ENCODE measurements at regions not wholly inside any gene's neighbourhood (a gene's known extent, or its start where the extent isn't known, plus 50 kb on each side); places are given as distances from the start of the nearest gene placed in this dataset.

GRCh38 chr2:66030553-66030952, 404.4 kb upstream of the MEIS1 start:
- H3F3A ChIP-seq (replicated peaks; ENCODE audit: insufficient read depth), result no peaks in the 10 kb centered on the region
- DNase-seq, result peak; percentile 8
- H3K9me2 ChIP-seq, result no peaks in the 10 kb centered on the region
- 16% methylated on average over 1 of the region's 1 CpG for WGBS (ENCODE audit: low lambda C conversion rate)
- H4K20me1 ChIP-seq (ENCODE audit: insufficient read depth), result no peaks in the 10 kb centered on the region
- CTCF ChIA-PET, result no interaction called here
- no peaks in the 10 kb centered on the region for H3K9me3 ChIP-seq
- no peak overlapping the region for H2AFZ ChIP-seq (ENCODE audit: low read depth)
- no peaks in the 10 kb centered on the region for H3K79me2 ChIP-seq (ENCODE audit: insufficient read depth)
- H3K9ac ChIP-seq, result no peak overlapping the region
- H3K36me3 ChIP-seq (replicated peaks in 1 of 2; ENCODE audit: control insufficient read depth in 1 of 2, insufficient read depth in 2 of 2, low read length in 1 of 2), result no peaks in the 10 kb centered on the region
- TF ChIP-seq POLR2AphosphoS5 (IDR thresholded peaks at IDR 0.05; ENCODE audit: low read depth, low read length) (no peak), RAD21 (IDR thresholded peaks at IDR 0.05; ENCODE audit: low read length) (peak; percentile 28; the same call in 1 of the 2 replicates)
- TF ChIP-seq, protein P1, sequence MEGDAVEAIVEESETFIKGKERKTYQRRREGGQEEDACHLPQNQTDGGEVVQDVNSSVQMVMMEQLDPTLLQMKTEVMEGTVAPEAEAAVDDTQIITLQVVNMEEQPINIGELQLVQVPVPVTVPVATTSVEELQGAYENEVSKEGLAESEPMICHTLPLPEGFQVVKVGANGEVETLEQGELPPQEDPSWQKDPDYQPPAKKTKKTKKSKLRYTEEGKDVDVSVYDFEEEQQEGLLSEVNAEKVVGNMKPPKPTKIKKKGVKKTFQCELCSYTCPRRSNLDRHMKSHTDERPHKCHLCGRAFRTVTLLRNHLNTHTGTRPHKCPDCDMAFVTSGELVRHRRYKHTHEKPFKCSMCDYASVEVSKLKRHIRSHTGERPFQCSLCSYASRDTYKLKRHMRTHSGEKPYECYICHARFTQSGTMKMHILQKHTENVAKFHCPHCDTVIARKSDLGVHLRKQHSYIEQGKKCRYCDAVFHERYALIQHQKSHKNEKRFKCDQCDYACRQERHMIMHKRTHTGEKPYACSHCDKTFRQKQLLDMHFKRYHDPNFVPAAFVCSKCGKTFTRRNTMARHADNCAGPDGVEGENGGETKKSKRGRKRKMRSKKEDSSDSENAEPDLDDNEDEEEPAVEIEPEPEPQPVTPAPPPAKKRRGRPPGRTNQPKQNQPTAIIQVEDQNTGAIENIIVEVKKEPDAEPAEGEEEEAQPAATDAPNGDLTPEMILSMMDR (IDR thresholded peaks at IDR 0.05), result peak; percentile 22; the same call in 1 of the 2 replicates
- H3K4me1 ChIP-seq (ENCODE audit: control insufficient read depth in 1 of 2, insufficient read depth in 2 of 2, low read depth in 1 of 2, low read length in 1 of 2), result peaks cover 0 to 3% of the 10 kb centered on the region in 2 experiments; a peak in 1 of 4 replicates
- H3K4me3 ChIP-seq (ENCODE audit: low read depth in 2 of 2, low read length in 1 of 2), result no peak overlapping the region
- no peak overlapping the region for H3K4me2 ChIP-seq
- no peak overlapping the region for H3K27ac ChIP-seq (ENCODE audit: low read depth in 2 of 2, low read length in 1 of 2)
- H3K27me3 ChIP-seq (ENCODE audit: insufficient read depth), result no peaks in the 10 kb centered on the region
- POLR2A ChIA-PET, result no interaction called here

DNA sequence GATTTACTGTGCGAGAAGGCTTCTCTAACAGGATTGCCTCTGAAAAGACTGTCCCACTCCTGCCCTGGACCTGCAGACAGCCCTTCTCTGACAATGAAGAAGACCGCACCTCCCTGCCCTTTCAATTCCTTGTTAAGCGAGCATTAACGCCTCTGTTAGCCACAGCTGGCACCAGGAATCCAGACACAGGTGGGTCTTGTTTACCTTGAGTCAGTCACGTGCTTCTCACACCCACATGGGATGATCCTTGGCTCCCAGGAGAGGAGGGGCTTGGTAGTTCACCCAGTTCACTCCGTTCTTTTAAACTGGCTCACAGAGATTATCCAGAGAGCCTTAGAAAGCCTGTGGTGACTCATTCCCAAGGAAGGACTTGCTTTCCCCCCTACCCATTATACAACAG, 410.5 kb upstream of the MEIS1 start:
- no peaks in the 10 kb centered on the region for H3K36me3 ChIP-seq (replicated peaks in 1 of 2; ENCODE audit: control insufficient read depth in 1 of 2, insufficient read depth in 2 of 2, low read length in 1 of 2)
- H4K20me1 ChIP-seq (ENCODE audit: insufficient read depth), result no peaks in the 10 kb centered on the region
- no peaks in the 10 kb centered on the region for H3K27me3 ChIP-seq (ENCODE audit: insufficient read depth)
- no peak overlapping the region for H3K27ac ChIP-seq (ENCODE audit: low read depth in 2 of 2, low read length in 1 of 2)
- ChIA-PET POLR2A (no interaction called here), CTCF (no interaction called here)
- DNase-seq, result no peak
- no peaks in the 10 kb centered on the region for H3K9me3 ChIP-seq
- no peak overlapping the region for H3K9ac ChIP-seq
- TF ChIP-seq, protein P2, sequence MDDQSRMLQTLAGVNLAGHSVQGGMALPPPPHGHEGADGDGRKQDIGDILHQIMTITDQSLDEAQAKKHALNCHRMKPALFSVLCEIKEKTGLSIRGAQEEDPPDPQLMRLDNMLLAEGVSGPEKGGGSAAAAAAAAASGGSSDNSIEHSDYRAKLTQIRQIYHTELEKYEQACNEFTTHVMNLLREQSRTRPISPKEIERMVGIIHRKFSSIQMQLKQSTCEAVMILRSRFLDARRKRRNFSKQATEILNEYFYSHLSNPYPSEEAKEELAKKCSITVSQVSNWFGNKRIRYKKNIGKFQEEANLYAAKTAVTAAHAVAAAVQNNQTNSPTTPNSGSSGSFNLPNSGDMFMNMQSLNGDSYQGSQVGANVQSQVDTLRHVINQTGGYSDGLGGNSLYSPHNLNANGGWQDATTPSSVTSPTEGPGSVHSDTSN (IDR thresholded peaks at IDR 0.05), result no peak
- TF ChIP-seq FOXJ3 (CRISPR knock-in tag; IDR thresholded peaks at IDR 0.05) (no peak), RCOR1 (IDR thresholded peaks at IDR 0.05; ENCODE audit: low read length) (no peak), MEF2A (IDR thresholded peaks at IDR 0.05; ENCODE audit: borderline replicate concordance, low read depth) (no peak), FOSL2 (IDR thresholded peaks at IDR 0.05; ENCODE audit: borderline replicate concordance, low read depth) (no peak), SIN3A (IDR thresholded peaks at IDR 0.05; ENCODE audit: borderline replicate concordance, low read depth, low read length) (no peak), RXRA (IDR thresholded peaks at IDR 0.05; ENCODE audit: borderline replicate concordance, low read depth) (no peak), EZH2phosphoT487 (IDR thresholded peaks at IDR 0.05; ENCODE audit: borderline replicate concordance, low read depth) (no peak), JUND (IDR thresholded peaks at IDR 0.05) (no peak), NRF1 (IDR thresholded peaks at IDR 0.05; ENCODE audit: low read depth, low read length) (no peak), TEAD4 (IDR thresholded peaks at IDR 0.05; ENCODE audit: borderline replicate concordance, insufficient read depth) (no peak), FOXM1 (IDR thresholded peaks at IDR 0.05; ENCODE audit: low read depth) (no peak), NFIC (IDR thresholded peaks at IDR 0.05; ENCODE audit: borderline replicate concordance) (no peak), TAF1 (IDR thresholded peaks at IDR 0.05; ENCODE audit: borderline replicate concordance, low read depth, low read length) (no peak), GATA2 (CRISPR knock-in tag; IDR thresholded peaks at IDR 0.05) (no peak), ZBTB33 (IDR thresholded peaks at IDR 0.05; ENCODE audit: borderline replicate concordance, low read depth) (no peak), POLR2AphosphoS5 (IDR thresholded peaks at IDR 0.05; ENCODE audit: low read depth, low read length) (no peak)
- TF ChIP-seq, protein P3, sequence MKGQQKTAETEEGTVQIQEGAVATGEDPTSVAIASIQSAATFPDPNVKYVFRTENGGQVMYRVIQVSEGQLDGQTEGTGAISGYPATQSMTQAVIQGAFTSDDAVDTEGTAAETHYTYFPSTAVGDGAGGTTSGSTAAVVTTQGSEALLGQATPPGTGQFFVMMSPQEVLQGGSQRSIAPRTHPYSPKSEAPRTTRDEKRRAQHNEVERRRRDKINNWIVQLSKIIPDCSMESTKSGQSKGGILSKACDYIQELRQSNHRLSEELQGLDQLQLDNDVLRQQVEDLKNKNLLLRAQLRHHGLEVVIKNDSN (IDR thresholded peaks at IDR 0.05; ENCODE audit: borderline replicate concordance, low read depth), result no peak
- TF ChIP-seq, protein P1 (IDR thresholded peaks at IDR 0.05), result no peak
- no peaks in the 10 kb centered on the region for H3K79me2 ChIP-seq (ENCODE audit: insufficient read depth)
- H3K4me2 ChIP-seq, result no peak overlapping the region
- 25% methylated on average over 5 of the region's 6 CpGs for WGBS (ENCODE audit: low lambda C conversion rate)
- H3K4me3 ChIP-seq (ENCODE audit: low read depth in 2 of 2, low read length in 1 of 2), result no peak overlapping the region
- H2AFZ ChIP-seq (ENCODE audit: low read depth), result no peak overlapping the region
- H3F3A ChIP-seq (replicated peaks; ENCODE audit: insufficient read depth), result no peaks in the 10 kb centered on the region
- H3K9me2 ChIP-seq, result no peaks in the 10 kb centered on the region
- peaks cover 0 to 9% of the 10 kb centered on the region in 2 experiments; a peak in 2 of 4 replicates for H3K4me1 ChIP-seq (ENCODE audit: control insufficient read depth in 1 of 2, insufficient read depth in 2 of 2, low read depth in 1 of 2, low read length in 1 of 2)
